Ovary (tissue), 3 donors: ENCODE measurements at regions not wholly inside any gene's neighbourhood (a gene's known extent, or its start where the extent isn't known, plus 50 kb on each side); places are given as distances from the start of the nearest gene placed in this dataset.

Experiments used
- CTCF ChIP-seq, 3 donors: fragments of 450-650 bp in 2 of 3; fragments of 200-600 bp in 1 of 3; IDR thresholded peaks; one replicate each; pipeline versions ENCODE4 v1.5.1 to v1.8.0; 2016 to 2022; ENCODE audit warnings: antibody characterized with exemption in 3 of 3, mild to moderate bottlenecking in 1 of 3
- POLR2A ChIP-seq: fragments of 450-650 bp; IDR thresholded peaks from one replicate; pipeline ENCODE4 v1.6.1; 2017; ENCODE audit warnings: antibody characterized with exemption, mild to moderate bottlenecking, moderate library complexity
- donor health status: DM: no; HTN: no; CAD: no.

DNA sequence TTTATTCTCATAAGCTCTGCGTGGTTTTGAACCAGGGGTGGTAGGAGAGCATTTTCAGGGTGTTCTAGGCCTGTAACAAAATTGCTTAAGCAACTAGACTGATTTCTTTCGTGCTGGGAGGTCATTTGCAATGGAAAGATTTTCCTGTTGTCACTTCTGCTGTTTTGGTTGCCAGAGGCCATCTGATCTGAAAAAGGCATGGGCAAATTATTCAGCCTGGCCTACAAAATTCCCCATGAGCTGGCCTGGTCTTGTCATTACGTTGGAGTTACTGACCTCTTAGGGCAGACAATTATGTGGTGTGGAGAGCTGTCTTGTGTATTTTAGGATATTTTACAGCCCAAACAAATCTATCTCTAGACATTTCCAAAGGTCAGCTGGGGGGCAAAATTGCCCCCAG is 444.4 kb upstream of the DAB1 start:
- no peak for TF ChIP-seq CTCF (IDR thresholded peaks at IDR 0.05)
- TF ChIP-seq POLR2A = no peak
